Heart left ventricle (tissue), 16 donors: ENCODE measurements at regions not wholly inside any gene's neighbourhood (a gene's known extent, or its start where the extent isn't known, plus 50 kb on each side); places are given as distances from the start of the nearest gene placed in this dataset.
"Not testable (repeated sequence)": the region's sequence is repeated elsewhere in the genome, so short reads cannot be mapped to it uniquely, and the experiment has no call there.

Source experiments
- ATAC-seq, 4 donors: fragments of 200-7000 bp; cut with Tn5 transposase; one replicate each; pipeline ENCODE4 v1.9.1; 2020 to 2022; ENCODE audit warnings: moderate library complexity in 4 of 4, mild to moderate bottlenecking in 3 of 4, moderate number of reproducible peaks in 1 of 4
- DNase-seq, 5 donors: peaks; one replicate each; pipeline ENCODE4 v3.0.0-alpha.2; 2020
- H3K27ac ChIP-seq, 12 donors: fragments of 200-600 bp; sonication (generic) in 4 of 12; one replicate each; pipeline versions ENCODE4 v1.5.0 to v1.8.0; 2016 to 2022; ENCODE audit warnings: mild to moderate bottlenecking in 2 of 12
- H3K27me3 ChIP-seq, 9 donors: fragments of 200-600 bp; sonication (generic) in 2 of 9; one replicate each; pipeline versions ENCODE4 v1.5.1 to v1.8.0; 2016 to 2022; ENCODE audit warnings: mild to moderate bottlenecking in 3 of 9
- H3K36me3 ChIP-seq, 9 donors: fragments of 200-600 bp; sonication (generic) in 2 of 9; one replicate each; pipeline versions ENCODE4 v1.5.0 to v1.8.0; 2018 to 2022; ENCODE audit warnings: mild to moderate bottlenecking in 2 of 9
- H3K4me1 ChIP-seq, 12 donors: fragments of 200-600 bp; sonication (generic) in 4 of 12; one replicate each; pipeline versions ENCODE4 v1.5.0 to v1.8.0; 2016 to 2022; ENCODE audit warnings: mild to moderate bottlenecking in 3 of 12
- H3K4me3 ChIP-seq, 12 donors: fragments of 200-600 bp; sonication (generic) in 4 of 12; one replicate each; pipeline versions ENCODE4 v1.5.0 to v1.8.0; 2017 to 2022; ENCODE audit warnings: mild to moderate bottlenecking in 9 of 12, moderate library complexity in 4 of 12
- H3K9me3 ChIP-seq, 12 donors: fragments of 200-600 bp; sonication (generic) in 4 of 12; one replicate each; pipeline versions ENCODE4 v1.5.0 to v1.8.0; 2016 to 2022; ENCODE audit warnings: mild to moderate bottlenecking in 1 of 12
- CTCF ChIP-seq, 12 donors: fragments of 200-600 bp; sonication (generic) in 4 of 12; IDR thresholded peaks; one replicate each; pipeline versions ENCODE4 v1.5.0 to v1.8.0; 2018 to 2022; ENCODE audit warnings: antibody characterized with exemption in 12 of 12, mild to moderate bottlenecking in 5 of 12
- POLR2A ChIP-seq, 2 donors: fragments of 450-650 bp; IDR thresholded peaks; one replicate each; pipeline ENCODE4 v1.6.1; 2017; ENCODE audit warnings: antibody characterized with exemption in 2 of 2, mild to moderate bottlenecking in 2 of 2, moderate library complexity in 2 of 2
- WGBS, 4 donors: extraction: QIAGEN DNeasy Blood & Tissue Kit in 2 of 4; methylation state at CpG; one replicate each; pipeline versions ENCODE4 v1.1.5 to v1.1.7; 2013 to 2018; 5-methylcytosine and 5-hydroxymethylcytosine counted together
- intact Hi-C, 10 donors: fragments of 100-400 bp; cut with DNase I; formaldehyde crosslinking; loops; one replicate each; pipeline versions ENCODE4 v1.11.1 to v1.14.2; 2022
- donor health status: ischemic (EF 13 %, LVEDD 7.1; RV severe dilation, severe dysfunction).
- donor health status: healthy with polysubstance abuse.
- donor health status: DM: no; HTN: yes; CAD: no.
- donor health status: DM: no; HTN: no; CAD: no.
- donor health status: ischemic (EF 25% LVEDD 6.9; RV normal size, moderate dysfunction).
- donor health status: ischemic (EF 25% LVEDD 5.7; RV mildly dilated, moderate dysfunction).
- donor health status: healthy.
- donor health status: DM: yes; HTN: yes; CAD: no.
- donor health status: ischemic (EF 35%, LVEDD 5.7; RV mildly dilated, moderate dysfunction).
- donor health status: nonischemic (EF 11% LVEDD 7.7; RV severe dilation, severe dysfunction).
- donor health status: DM: yes; HTN: yes; CAD: no.
- donor health status: PGD.
- donor health status: ischemic (EF 29% LVEDD 5.4; RV normal size, mild dysfunction).
- donor health status: nonischemic (EF 23%, LVEDD 6.1; RV moderate dilation, normal function).

GRCh38 chr21:7916329-7917303 lies 2604.8 kb upstream of the TPTE start:
- Histone ChIP-seq H3K27ac (no peak overlapping the region), H3K36me3 (no peaks in the 10 kb centered on the region), H3K4me3 (no peak overlapping the region), H3K9me3 (peaks cover 0 to 25% (median 0%) of the 10 kb centered on the region in 12 donors), H3K27me3 (no peaks in the 10 kb centered on the region), H3K4me1 (no peaks in the 10 kb centered on the region)
- intact Hi-C loops, result no loop called here
- DNase-seq (no peak), ATAC-seq (peak in 3 of 4 donors; percentile 9 to 32 (median 22))
- 71 to 74% (median 73%) methylated on average over 25 of the region's 25 CpGs for WGBS, 4 donors
- TF ChIP-seq CTCF (IDR thresholded peaks at IDR 0.05) (no peak), POLR2A (IDR thresholded peaks at IDR 0.05) (no peak)

GRCh38 chr21:7917729-7918128 lies 2603.7 kb upstream of the TPTE start:
- Histone ChIP-seq H3K4me1 (no peaks in the 10 kb centered on the region), H3K27me3 (no peaks in the 10 kb centered on the region), H3K9me3 (peaks cover 0 to 26% (median 0%) of the 10 kb centered on the region in 12 donors), H3K4me3 (no peak overlapping the region), H3K36me3 (no peaks in the 10 kb centered on the region), H3K27ac (no peak overlapping the region)
- intact Hi-C loops, result no loop called here
- TF ChIP-seq CTCF (IDR thresholded peaks at IDR 0.05) (no peak), POLR2A (IDR thresholded peaks at IDR 0.05) (no peak)
- ATAC-seq (peak in 1 of 4 donors; percentile 14), DNase-seq (no peak)
- 61 to 66% (median 63%) methylated on average over 14 of the region's 14 CpGs for WGBS, 4 donors

- DNase-seq, H3K27me3 ChIP-seq, H3K4me3 ChIP-seq, H3K27ac ChIP-seq, H3K4me1 ChIP-seq, intact Hi-C loops, H3K36me3 ChIP-seq: not testable (repeated sequence)
- H3K9me3 ChIP-seq, result peaks cover 0 to 51% (median 2%) of the 10 kb centered on the region in 12 donors
- WGBS, 4 donors, result 67 to 72% (median 70%) methylated on average over 16 of the region's 16 CpGs
- ATAC-seq, result peak; percentile 10 to 82 (median 72)
Measured at GRCh38 chr21:7925918-7926582, 2595.3 kb upstream of the TPTE start.

- H3K9me3 ChIP-seq, result peaks cover 0 to 69% (median 2%) of the 10 kb centered on the region in 12 donors
- ATAC-seq, result not testable (repeated sequence)
Measured at GRCh38 chr21:7928528-7928927, 2592.9 kb upstream of the TPTE start.

GRCh38 chr21:7929586-7929985 lies 2591.8 kb upstream of the TPTE start:
- H3K4me1 ChIP-seq, H3K36me3 ChIP-seq, H3K4me3 ChIP-seq, H3K27ac ChIP-seq, ATAC-seq, DNase-seq, H3K27me3 ChIP-seq, intact Hi-C loops: not testable (repeated sequence)
- peaks cover 0 to 70% (median 3%) of the 10 kb centered on the region in 12 donors for H3K9me3 ChIP-seq
- 72 to 75% (median 73%) methylated on average over 12 of the region's 12 CpGs for WGBS, 4 donors

More at GRCh38 chr21:7928528-7928927, 2592.9 kb upstream of the TPTE start:
- intact Hi-C loops, H3K36me3 ChIP-seq, DNase-seq, H3K4me3 ChIP-seq, H3K27me3 ChIP-seq, H3K4me1 ChIP-seq, H3K27ac ChIP-seq: not testable (repeated sequence)
- WGBS, 4 donors, result 70 to 73% (median 71%) methylated on average over 12 of the region's 12 CpGs

GRCh38 chr21:7930445-7930844 lies 2590.9 kb upstream of the TPTE start:
- H3K27ac ChIP-seq, H3K4me1 ChIP-seq, H3K36me3 ChIP-seq, ATAC-seq, intact Hi-C loops, H3K27me3 ChIP-seq, H3K4me3 ChIP-seq, DNase-seq: not testable (repeated sequence)
- whole genome bisulfite sequencing, 4 donors, result 58 to 65% (median 64%) methylated on average over 9 of the region's 9 CpGs
- peaks cover 0 to 75% (median 3%) of the 10 kb centered on the region in 12 donors for H3K9me3 ChIP-seq

GRCh38 chr21:7932113-7932512 lies 2589.3 kb upstream of the TPTE start:
- ATAC-seq, H3K36me3 ChIP-seq, H3K27ac ChIP-seq, H3K4me3 ChIP-seq, DNase-seq, intact Hi-C loops, H3K27me3 ChIP-seq, H3K4me1 ChIP-seq: not testable (repeated sequence)
- WGBS, 4 donors, result 66 to 73% (median 70%) methylated on average over 11 of the region's 11 CpGs
- H3K9me3 ChIP-seq, result peaks cover 0 to 82% (median 4%) of the 10 kb centered on the region in 12 donors

GRCh38 chr21:7932834-7933233 lies 2588.5 kb upstream of the TPTE start:
- DNase-seq, intact Hi-C loops, H3K36me3 ChIP-seq, H3K27me3 ChIP-seq, ATAC-seq, H3K4me1 ChIP-seq, H3K27ac ChIP-seq, H3K4me3 ChIP-seq: not testable (repeated sequence)
- WGBS, 4 donors, result 71 to 76% (median 73%) methylated on average over 14 of the region's 14 CpGs
- H3K9me3 ChIP-seq, result peaks cover 0 to 89% (median 7%) of the 10 kb centered on the region in 12 donors
